ENCODE measurements at regions not wholly inside any gene's neighbourhood (a gene's known extent, or its start where the extent isn't known, plus 50 kb on each side); places are given as distances from the start of the nearest gene placed in this dataset.

DNA sequence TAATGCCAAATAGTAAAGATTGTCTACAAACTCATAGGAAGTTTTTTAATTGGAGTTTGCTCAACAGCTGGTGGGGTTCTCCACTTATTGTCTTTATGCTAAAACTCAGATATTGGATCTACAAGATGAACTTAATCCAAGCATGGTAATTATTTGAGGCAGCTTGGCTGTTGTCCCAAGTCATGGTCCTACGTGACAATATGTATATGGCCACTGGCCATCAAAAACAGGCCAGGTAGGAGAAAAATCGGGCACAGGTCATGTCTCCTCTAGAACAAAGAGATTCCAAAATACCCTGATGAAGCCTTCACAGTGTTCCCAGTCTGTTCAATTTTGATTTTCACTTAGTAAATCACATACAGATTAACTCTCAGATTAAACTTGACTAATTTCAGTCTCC is 606.4 kb downstream of the TNS3 start:
- no peak for TF ChIP-seq POLR2A (IDR thresholded peaks at IDR 0.05)
- TF ChIP-seq, protein P1, sequence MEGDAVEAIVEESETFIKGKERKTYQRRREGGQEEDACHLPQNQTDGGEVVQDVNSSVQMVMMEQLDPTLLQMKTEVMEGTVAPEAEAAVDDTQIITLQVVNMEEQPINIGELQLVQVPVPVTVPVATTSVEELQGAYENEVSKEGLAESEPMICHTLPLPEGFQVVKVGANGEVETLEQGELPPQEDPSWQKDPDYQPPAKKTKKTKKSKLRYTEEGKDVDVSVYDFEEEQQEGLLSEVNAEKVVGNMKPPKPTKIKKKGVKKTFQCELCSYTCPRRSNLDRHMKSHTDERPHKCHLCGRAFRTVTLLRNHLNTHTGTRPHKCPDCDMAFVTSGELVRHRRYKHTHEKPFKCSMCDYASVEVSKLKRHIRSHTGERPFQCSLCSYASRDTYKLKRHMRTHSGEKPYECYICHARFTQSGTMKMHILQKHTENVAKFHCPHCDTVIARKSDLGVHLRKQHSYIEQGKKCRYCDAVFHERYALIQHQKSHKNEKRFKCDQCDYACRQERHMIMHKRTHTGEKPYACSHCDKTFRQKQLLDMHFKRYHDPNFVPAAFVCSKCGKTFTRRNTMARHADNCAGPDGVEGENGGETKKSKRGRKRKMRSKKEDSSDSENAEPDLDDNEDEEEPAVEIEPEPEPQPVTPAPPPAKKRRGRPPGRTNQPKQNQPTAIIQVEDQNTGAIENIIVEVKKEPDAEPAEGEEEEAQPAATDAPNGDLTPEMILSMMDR (IDR thresholded peaks at IDR 0.05), result no peak

All from heart left ventricle (tissue), 13 donors.